Panc1 (cell line): ENCODE measurements at regions not wholly inside any gene's neighbourhood (a gene's known extent, or its start where the extent isn't known, plus 50 kb on each side); places are given as distances from the start of the nearest gene placed in this dataset.

Experiments used
- ATAC-seq: fragments of 200-7000 bp; cut with Tn5 transposase; 2 replicates; pipeline ENCODE4 v1.9.1; 2020; ENCODE audit warnings: mild to moderate bottlenecking, moderate library complexity
- BruUV-seq: library from RNA; stranded (reverse); fragments of 400-500 nt; replicated peaks from 2 replicates; lab custom pipeline; 2021; lab: Mats Ljungman, UMichigan
- CTCF ChIA-PET: fragments of 300-600 bp; sonication (Branson Sonifier 250); formaldehyde crosslinking; loops from one replicate; lab custom pipeline; 2022; ENCODE audit warnings: antibody characterized with exemption; lab: Charles Lee
- POLR2A ChIA-PET: fragments of 300-600 bp; sonication (Branson Sonifier 250); formaldehyde crosslinking; loops from one replicate; lab custom pipeline; 2022; ENCODE audit warnings: antibody characterized with exemption; lab: Charles Lee
- DNase-seq: peaks from one replicate; pipeline ENCODE4 v3.0.0-alpha.2; 2010; ENCODE audit warnings: low read depth, low spot score
- H3K27ac ChIP-seq: 2 replicates; pipeline ENCODE4 v1.5.1; 2011; ENCODE audit warnings: mild to moderate bottlenecking, low read length, inconsistent platforms
- H3K27me3 ChIP-seq: fragments of 200-500 bp; sonication (Bioruptor generic); 2 replicates; pipeline ENCODE4 v1.6.0; 2014; ENCODE audit warnings: low read length, inconsistent platforms; ENCODE audit not compliant: control insufficient read depth, insufficient read depth
- H3K36me3 ChIP-seq: fragments of 200-500 bp; sonication (Bioruptor generic); 2 replicates; pipeline ENCODE4 v1.5.1; 2014; ENCODE audit warnings: inconsistent platforms, mild to moderate bottlenecking, low read length, moderate library complexity; ENCODE audit not compliant: control insufficient read depth, insufficient read depth
- H3K4me1 ChIP-seq: 2 replicates; pipeline ENCODE4 v1.5.1; 2011; ENCODE audit warnings: inconsistent platforms, mild to moderate bottlenecking, low read length, moderate library complexity; ENCODE audit not compliant: control insufficient read depth, insufficient read depth
- H3K4me3 ChIP-seq, 2 experiments: 2 replicates each; pipeline ENCODE4 v1.5.1; 2011 to 2012; ENCODE audit warnings: low read depth in 2 of 2, low read length in 2 of 2, mild to moderate bottlenecking in 2 of 2, inconsistent platforms in 1 of 2, moderate library complexity in 1 of 2
- H3K9me3 ChIP-seq: fragments of 200-500 bp; sonication (Bioruptor generic); 2 replicates; pipeline ENCODE4 v1.5.1; 2014; ENCODE audit warnings: low read depth, mild to moderate bottlenecking, inconsistent platforms, low read length, moderate library complexity; ENCODE audit not compliant: control insufficient read depth, insufficient read depth
- CTCF ChIP-seq: fragments of 450-650 bp; IDR thresholded peaks from 2 replicates; pipeline ENCODE4 v1.5.1; 2017; ENCODE audit warnings: mild to moderate bottlenecking
- POLR2AphosphoS5 ChIP-seq: IDR thresholded peaks from 2 replicates; pipeline ENCODE4 v1.6.1; 2012; ENCODE audit warnings: mild to moderate bottlenecking, low read depth, low read length, moderate library complexity
- REST ChIP-seq, 2 experiments: IDR thresholded peaks; 2 replicates each; pipeline ENCODE4 v1.6.1; 2011 to 2012; ENCODE audit warnings: low read depth in 2 of 2, control low read depth in 1 of 2, low read length in 1 of 2, mild to moderate bottlenecking in 1 of 2, moderate library complexity in 1 of 2; ENCODE audit not compliant: insufficient read depth in 1 of 2
- SIN3A ChIP-seq: IDR thresholded peaks from 2 replicates; pipeline ENCODE4 v1.6.1; 2012; ENCODE audit warnings: low read depth, mild to moderate bottlenecking, low read length, moderate library complexity, borderline replicate concordance; ENCODE audit not compliant: insufficient read depth
- TCF7L2 ChIP-seq: IDR thresholded peaks from 2 replicates; pipeline ENCODE4 v1.6.1; 2011; ENCODE audit warnings: mild to moderate bottlenecking, low read depth, low read length, inconsistent platforms
- in situ Hi-C: cut with HindIII; loops from 2 replicates; pipeline ENCODE4 v1.10.0; 2016; ENCODE audit warnings: low sequenced_read_pairs, low pct_unique_long_range_greater_than_20kb
- intact Hi-C: fragments of 100-400 bp; cut with micrococcal nuclease; formaldehyde crosslinking; loops from one replicate; pipeline ENCODE4 v1.10.0; 2022; ENCODE audit not compliant: unreplicated experiment

- Histone ChIP-seq H3K36me3 (no peaks in the 10 kb centered on the region), H3K27ac (no peak overlapping the region), H3K4me3 (no peak overlapping the region), H3K27me3 (peaks cover 8% of the 10 kb centered on the region; the same call in 1 of the 2 replicates), H3K4me1 (peaks cover 7% of the 10 kb centered on the region; the same call in 1 of the 2 replicates), H3K9me3 (no peaks in the 10 kb centered on the region)
- no TSS peak for BruUV-seq
- TF ChIP-seq TCF7L2 (no peak), CTCF (no peak), REST (IDR thresholded peaks at IDR 0.05; ENCODE audit: insufficient read depth in 1 of 2, low read depth in 2 of 2, low read length in 1 of 2) (no peak), SIN3A (no peak), POLR2AphosphoS5 (no peak)
- ChIA-PET CTCF (no interaction called here), POLR2A (no interaction called here)
- DNase-seq, result no peak
- intact Hi-C loops, result no loop called here
- in situ Hi-C loops, result no loop called here
- ATAC-seq, result peak; percentile 71
These were observed 266.8 kb downstream of the NDUFA10 start for GRCh38 chr2:239758279-239758877.

GRCh38 chr2:239756790-239757760, 268.1 kb downstream of the NDUFA10 start:
- Histone ChIP-seq H3K9me3 (no peaks in the 10 kb centered on the region), H3K27me3 (peaks cover 8% of the 10 kb centered on the region; the same call in 1 of the 2 replicates), H3K4me3 (no peak overlapping the region), H3K27ac (no peak overlapping the region), H3K4me1 (peaks cover 7% of the 10 kb centered on the region; the same call in 1 of the 2 replicates), H3K36me3 (no peaks in the 10 kb centered on the region)
- ChIA-PET POLR2A (no interaction called here), CTCF (no interaction called here)
- TF ChIP-seq REST (IDR thresholded peaks at IDR 0.05; ENCODE audit: insufficient read depth in 1 of 2, low read depth in 2 of 2, low read length in 1 of 2) (no peak), CTCF (no peak), TCF7L2 (no peak), POLR2AphosphoS5 (no peak), SIN3A (no peak)
- intact Hi-C loops, result no loop called here
- in situ Hi-C loops, result no loop called here
- BruUV-seq, result no TSS peak
- ATAC-seq (0 out of 2 replicates have a peak, but pooled peaks have one; percentile 29), DNase-seq (no peak)
